CD4-positive, alpha-beta T cell treated with Interleukin-6 at 100 ng/mL for 8 hours (primary cell): ENCODE measurements at regions not wholly inside any gene's neighbourhood (a gene's known extent, or its start where the extent isn't known, plus 50 kb on each side); places are given as distances from the start of the nearest gene placed in this dataset.
"Not testable (repeated sequence)": the region's sequence is repeated elsewhere in the genome, so short reads cannot be mapped to it uniquely, and the experiment has no call there.

Source experiments
- DNase-seq: peaks from one replicate; pipeline ENCODE4 v3.0.0-alpha.2; 2020; ENCODE audit warnings: mixed read lengths, low spot score

DNA sequence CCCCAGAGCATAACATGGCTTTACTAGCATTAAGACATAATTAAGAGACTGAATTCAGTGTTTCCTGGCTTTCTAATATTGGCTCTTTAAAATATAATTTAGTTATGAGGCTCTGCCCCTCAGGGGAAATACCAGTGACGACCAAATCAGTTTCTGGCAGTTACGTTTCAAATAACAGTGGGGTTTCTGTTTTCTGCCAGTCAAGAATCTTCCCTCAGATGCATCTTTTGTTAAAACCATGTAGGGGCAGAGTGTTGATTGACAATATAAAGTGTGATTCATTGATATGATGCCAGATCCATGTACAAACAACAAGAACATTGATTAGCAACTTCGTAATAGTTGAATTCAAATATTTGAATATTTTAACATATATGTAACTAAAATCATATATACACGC is 1169.7 kb downstream of the DIAPH3 start:
- DNase-seq, result no peak

DNA sequence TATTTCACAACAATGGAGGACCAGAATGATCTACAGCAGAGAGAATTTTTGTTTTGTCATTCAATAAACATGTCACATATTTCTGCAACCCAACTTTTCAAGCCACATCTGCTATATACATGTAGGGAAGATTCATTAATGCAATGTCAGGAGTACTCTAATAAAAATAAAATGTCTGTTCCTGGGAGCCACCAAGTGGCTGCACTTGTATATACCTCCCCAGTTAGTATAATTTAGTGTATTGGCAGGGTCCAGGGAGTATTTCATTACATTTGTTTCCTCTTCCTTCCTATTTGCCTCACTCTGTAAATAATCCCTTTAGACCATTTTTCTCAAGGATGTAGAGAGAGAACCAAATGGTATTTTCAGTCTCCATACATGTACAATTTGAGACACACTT is 1169.0 kb downstream of the DIAPH3 start:
- DNase-seq, result no peak

DNA sequence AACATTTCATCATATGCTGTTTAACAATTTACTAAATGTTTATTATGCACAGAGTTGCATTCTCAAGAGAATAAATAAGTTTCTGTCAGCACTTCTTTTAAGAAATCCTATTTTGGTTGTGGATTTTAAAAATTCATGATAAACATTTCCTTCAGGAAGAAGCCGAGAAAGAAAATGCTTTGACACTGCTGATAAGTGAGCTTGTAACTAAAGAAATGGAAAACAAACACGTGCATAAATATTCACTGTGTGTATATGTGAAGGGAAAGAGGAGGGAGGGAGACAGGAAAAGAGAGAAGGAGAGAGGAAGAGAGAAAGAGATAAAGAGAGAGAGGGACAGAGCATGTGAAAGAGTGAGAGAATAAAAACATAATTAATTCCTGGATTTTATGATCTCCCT is 1165.0 kb downstream of the DIAPH3 start:
- no peak for DNase-seq

DNA sequence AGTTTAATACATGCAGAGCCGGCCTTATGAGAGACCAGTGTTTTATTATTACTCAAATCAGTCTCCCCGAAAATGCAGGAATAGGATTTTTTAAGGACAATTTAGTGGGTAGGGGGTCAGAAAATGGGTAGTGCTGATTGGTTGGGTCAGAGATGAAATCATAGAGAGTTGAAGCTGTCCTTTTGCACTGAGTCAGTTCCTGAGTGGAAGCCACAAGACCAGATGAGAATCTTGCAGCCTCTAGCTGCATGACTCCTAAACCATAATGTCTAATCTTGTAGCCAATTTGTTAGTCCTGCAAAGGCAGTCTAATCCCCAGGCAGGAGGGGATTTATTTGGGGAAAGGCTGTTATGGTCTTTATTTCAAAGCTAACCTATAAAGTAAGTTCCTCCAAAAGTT is 1163.9 kb downstream of the DIAPH3 start:
- DNase-seq, result no peak

DNA sequence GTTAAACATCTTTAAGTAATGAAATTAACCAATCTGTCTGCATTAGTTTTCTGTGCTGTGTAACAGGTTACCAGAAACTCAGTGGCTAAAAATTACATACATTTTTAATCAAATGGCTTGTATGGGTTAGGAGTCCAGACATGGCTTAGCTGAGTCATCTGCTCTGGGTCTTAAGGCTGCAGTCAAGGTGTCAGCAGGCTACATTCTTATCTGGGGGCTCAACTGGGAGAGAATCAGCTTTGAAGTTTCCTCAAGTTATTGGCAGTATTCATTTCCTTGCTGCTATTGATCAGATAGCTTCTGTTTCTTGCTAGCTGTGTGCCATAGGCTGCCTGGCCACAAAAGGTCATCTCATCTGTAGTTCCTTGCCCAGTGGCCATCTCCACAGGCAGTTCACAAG is 1163.0 kb downstream of the DIAPH3 start:
- DNase-seq, result no peak

DNA sequence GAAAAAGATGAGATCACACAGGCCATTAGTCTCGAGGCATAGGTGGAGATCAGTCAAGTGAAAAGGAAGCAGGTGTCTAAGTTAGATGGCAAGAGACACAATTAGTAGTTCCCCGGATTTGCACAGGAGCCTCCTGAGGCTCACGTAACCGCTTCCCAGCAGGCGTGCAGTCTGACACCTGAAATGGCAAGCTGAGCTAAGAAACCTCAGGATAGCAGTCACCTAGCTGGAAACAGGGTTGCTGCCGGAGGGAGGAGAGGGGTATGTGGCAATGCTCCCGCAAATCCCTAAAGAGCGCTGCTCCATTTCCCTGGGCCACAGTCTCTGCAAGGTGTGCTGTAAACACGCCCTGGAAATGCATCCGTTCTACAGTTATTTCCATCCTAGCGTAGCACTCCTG is 1151.0 kb downstream of the DIAPH3 start:
- no peak for DNase-seq

DNA sequence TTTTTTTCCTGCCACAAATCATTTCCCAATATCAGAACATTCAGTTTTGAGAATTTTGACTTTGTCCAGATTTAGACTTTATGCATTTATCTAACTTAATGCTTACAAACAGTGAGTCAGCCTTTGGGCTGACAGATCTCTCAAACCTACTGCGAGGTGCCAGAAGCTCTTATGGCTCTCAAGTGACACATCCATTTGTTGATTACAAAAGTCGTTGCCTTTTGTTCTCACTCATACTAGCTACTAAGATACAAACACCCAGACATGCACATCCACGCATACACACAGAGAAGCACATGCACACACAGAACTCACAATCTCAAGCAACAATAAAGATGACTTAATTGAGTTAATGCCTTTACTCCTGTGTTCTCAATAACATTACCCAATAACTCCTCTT is 1147.5 kb downstream of the DIAPH3 start:
- DNase-seq, result no peak

DNA sequence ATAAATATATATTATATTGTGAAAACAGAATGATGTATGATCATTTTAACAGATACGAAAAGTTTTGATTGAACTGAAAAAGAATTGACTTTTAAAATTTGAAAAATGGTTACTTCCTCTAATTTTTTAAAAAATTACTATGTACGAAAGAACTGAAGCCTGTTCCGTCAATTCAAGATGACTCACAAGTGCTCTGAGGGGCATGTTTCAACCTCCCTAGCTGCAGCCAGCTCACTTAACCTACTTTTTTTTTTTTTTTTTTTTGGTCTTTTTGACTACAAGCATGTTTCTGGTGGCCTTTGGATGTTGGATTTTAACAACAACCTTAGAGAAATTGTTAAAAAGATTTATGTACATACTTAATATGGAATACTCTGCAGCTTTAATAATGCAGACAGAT is 1139.3 kb downstream of the DIAPH3 start:
- no peak for DNase-seq

DNA sequence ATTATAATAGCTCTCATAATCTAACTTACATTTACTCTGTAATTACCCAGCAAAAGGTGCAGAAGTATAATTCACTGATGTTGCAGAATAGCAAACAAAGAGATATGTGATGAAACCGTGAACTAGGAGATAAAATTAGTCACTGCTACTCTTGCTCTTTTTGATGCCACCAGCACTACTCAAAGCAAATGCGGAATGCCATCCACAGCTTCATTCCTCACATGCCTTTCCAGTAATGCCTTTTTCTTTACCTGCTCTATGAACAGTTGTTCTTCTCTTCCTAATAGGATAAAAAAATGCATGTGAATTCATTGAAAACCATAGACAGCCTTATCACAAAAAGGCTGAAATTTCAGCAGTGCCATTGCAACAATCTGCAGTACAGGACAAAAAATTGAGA is 1129.5 kb downstream of the DIAPH3 start:
- DNase-seq, result no peak

DNA sequence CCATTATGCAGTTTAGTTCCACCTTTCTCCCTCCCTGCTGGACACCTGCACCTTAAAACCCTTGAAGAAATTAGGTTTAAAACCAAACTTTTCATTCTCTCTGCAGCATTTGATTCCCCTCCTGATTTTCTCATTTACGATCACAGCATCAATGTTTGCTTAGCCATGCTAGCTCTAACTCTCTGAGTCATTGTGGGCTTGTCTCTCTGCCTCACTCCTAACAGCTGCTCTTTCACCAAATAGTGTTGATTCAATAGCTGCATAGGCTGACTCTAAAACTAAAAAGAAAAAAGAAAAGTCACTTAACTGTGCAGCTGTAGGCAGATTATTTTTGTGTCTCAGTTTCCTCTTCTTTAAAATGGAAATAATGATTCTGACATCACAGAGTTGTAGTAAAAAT is 1124.9 kb downstream of the DIAPH3 start:
- no peak for DNase-seq

DNA sequence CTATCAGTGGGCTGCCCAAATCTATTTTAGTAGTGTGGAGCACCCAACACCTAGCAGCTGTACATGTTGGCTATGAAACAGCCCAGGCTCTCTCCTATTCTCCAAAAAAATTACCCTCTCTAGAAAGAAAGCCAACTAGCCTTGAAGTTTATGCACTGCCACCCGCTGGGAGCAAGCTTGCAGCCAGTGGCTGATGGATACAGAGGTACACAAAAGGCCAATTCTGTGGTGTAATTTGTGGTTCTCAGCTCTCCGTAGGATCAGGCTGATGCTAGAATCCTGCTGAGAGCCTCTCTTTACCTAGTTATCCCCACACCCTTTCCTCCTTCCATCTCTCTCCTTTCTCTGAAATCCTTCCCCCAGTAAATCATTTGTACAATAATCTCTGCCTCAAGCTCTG is 1120.7 kb downstream of the DIAPH3 start:
- no peak for DNase-seq

DNA sequence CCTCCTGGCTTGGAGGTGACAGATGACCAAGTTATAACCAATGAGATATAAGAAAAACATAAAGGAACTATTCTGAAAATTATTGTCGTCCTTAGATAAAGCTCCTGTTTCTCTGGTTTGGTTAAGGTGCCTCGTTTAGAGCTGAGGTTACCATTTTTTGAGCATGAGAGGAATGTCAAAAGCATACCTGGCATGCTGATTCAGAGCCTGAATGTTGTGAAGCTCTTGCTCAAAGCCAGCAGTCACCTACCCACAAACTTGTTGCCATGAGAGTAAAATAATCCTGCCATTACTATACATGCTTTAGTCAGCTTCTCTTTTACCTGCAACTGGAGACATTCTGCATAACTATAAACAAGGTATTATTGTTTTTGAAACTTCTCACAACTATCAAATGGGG is 1116.2 kb downstream of the DIAPH3 start:
- DNase-seq, result no peak

DNA sequence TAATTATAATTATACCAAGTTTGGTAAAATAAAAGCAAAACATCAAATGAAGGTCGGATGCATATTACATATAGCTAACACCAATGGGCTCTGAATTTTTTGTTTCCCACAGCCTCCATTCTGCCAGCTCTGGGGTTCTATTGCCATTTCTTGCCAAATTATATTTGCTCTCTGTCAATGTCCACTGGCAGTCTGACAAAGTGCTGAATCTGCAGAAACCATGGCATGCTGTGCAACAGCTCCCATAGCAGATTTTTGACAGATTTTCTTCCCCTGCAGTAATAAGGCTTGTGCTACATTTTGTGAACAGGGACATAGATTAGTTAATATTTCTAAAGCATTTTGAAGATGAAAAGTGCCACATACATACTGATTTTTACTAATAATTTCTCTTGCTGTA is 1102.1 kb downstream of the DIAPH3 start:
- DNase-seq, result no peak

DNA sequence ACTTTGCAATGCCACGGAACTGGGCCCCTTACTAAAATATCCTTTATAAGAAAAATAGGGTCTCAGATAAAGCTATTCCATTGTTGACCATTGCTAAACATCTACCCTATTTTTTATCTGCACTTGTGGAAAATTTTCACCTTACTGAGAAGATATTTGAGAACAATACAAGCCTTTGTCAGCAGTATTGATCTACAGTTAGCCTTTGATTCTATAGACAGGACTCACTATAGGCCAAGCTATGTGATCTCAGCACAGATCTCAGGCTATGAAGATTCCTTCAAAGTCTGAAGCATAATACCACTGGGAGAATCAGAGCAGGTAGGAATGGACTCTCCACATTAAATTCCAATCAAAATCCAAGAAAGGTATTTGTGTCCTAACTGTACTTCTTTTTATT is 1099.7 kb downstream of the DIAPH3 start:
- no peak for DNase-seq

DNA sequence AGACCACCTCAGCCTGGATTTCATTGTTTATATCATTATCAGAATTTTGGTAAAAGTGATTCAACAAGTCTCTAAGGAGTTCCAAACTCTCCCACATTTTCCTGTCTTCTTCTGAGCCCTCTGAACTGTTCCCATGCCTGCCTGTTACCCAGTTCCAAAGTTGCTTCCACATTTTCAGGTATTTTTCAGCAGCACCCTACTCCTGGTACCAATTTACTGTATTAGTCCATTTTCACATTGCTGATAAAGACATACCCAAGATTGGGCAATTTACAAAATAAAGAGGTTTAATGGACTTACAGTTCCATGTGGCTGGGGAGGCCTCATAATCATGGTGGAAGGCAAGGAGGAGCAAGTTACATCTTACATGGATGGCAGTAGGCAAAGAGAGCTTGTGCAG is 1087.3 kb downstream of the DIAPH3 start:
- DNase-seq, result not testable (repeated sequence)

DNA sequence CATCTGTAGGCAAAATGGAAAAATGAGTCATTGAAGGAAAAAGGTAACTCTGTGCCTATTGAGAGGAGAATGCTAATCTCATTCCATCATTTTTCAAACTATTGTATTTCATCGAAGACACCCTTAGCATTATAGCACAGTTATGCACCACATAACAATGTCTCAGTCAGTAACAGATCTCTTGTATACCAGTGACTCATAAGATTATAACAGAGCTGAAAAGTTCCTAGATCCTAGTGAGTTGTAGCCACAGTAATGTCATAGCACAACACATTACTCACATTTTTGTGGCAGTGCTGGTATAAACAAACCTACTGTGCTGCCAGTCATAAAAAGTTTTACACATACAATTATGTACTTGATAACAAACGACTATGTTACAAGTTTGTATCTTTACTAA is 1077.6 kb downstream of the DIAPH3 start:
- DNase-seq, result no peak

DNA sequence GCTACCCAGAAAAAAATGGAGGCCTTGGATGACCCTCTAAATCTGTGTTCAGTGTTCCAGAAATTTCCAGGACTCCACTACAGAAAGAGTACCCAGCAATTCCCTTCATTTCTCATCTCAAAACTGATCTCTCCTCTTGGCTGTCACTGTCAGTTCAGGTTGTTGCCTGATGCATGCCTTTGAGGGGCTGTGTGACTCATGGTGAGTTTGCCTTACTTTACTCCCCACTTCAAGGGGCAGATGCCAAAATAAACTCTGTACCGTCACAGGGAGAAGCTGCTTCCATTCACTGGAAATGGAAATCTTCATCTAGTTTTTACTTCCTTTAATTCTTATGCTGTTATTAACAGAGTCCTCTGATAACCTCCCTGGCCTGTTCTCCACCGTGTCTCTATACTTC is 1075.0 kb downstream of the DIAPH3 start:
- DNase-seq, result no peak

DNA sequence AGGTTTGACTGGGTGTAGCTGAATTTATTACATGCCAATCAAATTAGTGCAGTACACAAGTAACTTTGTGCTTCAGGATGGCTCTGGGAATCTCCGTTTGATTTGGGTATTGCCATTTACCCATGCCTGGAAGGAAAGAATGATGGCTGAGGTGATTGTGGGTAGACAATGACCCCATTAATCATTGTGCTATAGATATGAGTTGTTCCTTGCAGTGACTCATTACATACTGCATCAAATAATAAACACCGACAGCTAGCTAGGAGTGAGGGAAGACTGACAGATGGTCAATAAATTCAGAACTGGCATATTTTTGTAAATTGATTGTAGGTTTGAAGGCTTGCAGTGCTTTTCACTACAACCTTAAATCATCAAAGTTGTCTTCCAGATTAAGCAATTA is 1069.5 kb downstream of the DIAPH3 start:
- DNase-seq, result no peak

DNA sequence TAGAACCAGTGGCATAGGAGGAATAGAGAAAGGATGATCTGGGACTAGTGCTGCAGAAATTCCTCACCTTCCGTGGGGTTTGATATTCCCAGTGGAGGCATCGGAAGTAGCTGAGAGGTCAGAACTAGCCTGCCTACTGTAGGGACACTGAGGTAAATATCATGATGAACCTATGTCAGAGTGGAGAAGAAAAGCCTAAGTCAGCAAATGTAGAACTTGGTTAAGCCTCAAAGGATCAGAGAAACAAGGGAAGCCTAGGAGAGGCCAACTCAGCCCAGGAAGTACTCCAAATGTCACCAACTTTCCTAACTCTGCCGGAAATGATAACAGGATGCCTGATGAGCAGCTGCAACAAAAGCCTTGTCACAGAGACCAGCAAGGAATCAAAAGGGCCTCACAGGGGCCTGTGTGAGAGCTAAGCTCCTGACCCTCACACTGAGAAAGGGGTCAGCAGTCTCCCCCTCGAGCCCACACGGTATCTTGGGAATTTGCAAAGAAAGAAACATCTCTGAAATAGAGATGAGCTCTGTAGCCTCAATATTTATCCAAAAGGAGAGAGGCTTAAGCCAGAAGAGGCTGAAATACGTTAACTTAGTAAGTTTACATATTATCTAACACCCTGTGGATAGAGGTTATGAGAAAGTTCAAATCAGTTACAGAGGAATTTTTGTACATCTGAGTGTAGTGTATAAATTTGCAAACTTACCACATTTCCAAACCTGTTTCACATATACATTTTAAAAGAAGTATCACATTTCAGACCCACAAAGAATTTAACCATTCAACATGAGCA is 1064.3 kb downstream of the DIAPH3 start:
- DNase-seq, result no peak

DNA sequence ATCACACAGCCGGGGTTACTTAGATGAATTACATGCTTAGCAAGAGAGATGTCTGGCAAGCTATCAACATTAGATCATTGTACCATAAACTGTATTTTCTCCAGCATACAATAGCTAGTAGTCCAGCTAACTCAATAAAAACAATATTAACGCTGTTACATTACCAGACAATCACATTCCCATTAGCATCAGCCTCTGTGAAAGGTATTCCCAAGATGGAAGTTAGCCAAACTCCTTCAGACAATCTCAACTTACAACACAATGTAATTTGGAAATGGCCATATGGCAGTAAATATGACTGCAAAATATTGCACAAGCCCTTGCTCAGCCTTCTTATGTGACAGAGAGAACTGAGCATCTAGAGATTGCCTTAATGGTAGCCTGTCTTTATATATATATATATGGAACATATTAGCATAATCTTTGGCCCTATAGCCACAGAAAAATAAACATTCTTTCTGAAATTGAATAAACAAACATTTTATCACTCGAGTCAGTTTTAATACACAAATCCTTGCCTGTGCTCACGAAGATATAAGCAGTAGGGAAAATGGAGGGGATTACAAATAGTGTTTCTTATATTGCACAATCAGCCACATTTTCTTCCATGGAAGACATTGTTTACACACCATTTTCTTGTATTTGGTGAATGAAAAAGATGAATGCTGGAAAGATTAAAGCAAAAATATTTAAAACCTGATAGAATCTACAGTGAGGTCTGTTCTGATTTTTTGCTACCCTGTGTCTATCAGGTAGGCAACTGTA is 1060.5 kb downstream of the DIAPH3 start:
- no peak for DNase-seq

DNA sequence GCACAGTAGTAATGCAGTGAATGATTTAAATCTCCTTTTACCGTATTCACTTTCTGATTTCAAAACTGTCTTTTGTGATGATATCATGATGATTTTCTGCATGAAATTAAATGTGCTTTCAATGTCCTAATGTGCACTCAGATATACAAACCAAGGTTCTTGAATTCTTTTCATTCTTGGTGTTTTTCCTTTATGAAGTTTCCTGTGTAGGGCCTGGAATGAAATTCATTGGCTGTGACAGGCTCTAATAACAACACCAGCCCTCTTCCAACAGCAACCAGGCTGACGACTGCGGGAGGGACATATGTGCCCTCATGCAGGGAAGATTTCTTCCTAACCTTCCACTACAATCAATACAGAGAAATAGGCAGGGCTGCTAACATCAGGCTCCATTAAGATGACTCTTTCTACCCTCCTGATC is 1052.0 kb downstream of the DIAPH3 start:
- DNase-seq, result no peak

DNA sequence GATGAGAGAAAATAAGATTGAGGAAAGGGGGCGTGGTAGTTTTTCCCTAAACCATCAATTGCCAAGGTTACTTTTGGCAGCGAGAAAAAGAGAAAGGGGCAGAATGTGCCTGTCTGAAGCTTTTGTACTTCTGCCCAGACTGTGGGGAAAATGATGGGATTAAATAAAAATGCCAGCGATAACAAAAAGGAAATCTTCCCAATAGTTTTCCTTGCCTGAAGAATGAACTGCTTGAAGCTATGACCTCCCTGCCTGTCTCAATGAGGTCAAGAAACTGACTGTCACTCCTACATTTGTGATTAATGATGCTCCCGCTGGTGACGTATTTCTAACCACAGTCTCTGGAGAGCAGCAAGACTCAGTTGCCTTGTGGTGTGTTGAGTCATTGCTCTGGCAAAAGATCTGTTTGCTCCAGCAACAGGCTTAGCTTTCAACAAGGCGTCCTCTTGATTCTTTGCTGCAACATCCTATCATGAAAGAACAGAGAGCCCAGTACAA is 1051.5 kb downstream of the DIAPH3 start:
- DNase-seq, result no peak

DNA sequence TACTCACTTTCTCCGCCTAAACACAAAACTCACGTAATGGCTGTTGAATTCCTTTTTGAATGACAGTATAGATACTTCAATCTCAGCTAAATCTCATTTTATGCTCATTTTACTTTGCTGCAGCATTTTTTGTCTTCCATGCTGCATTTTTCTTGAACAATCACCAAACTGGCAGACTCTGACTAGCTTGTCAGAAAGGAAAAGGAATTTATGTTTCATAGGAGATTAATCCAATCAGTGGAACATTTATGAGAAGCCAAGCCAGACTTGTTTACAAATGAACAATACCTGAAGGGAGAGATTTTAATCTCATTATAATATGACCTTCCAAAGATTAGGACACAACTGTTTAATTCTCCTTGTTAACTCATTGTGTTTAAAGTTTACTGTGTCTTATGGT is 1044.3 kb downstream of the DIAPH3 start:
- DNase-seq, result no peak
